H4 (cell line): ENCODE measurements at regions not wholly inside any gene's neighbourhood (a gene's known extent, or its start where the extent isn't known, plus 50 kb on each side); places are given as distances from the start of the nearest gene placed in this dataset.
A peak's percentile ranks its signal among the peaks of the same experiment; 100 is the strongest.
"Not testable (repeated sequence)": the region's sequence is repeated elsewhere in the genome, so short reads cannot be mapped to it uniquely, and the experiment has no call there.

ENCODE experiments used
- DNase-seq: peaks from one replicate; pipeline ENCODE4 v3.0.0-alpha.2; 2015; ENCODE audit warnings: low spot score

GRCh38 chr3:153268564-153269279 lies 106.7 kb downstream of the RAP2B start:
- DNase-seq: no peak

- DNase-seq: no peak
Observed at GRCh38 chr3:153269730-153270129, 107.7 kb downstream of the RAP2B start.

GRCh38 chr3:153273217-153273616 lies 111.2 kb downstream of the RAP2B start:
- no peak for DNase-seq

- DNase-seq: no peak
Observed at GRCh38 chr3:153273767-153274435, 111.9 kb downstream of the RAP2B start.

GRCh38 chr3:153274561-153274960 lies 112.5 kb downstream of the RAP2B start:
- no peak for DNase-seq

- DNase-seq: no peak
Observed at GRCh38 chr3:153275514-153275913, 113.5 kb downstream of the RAP2B start.

GRCh38 chr3:153277029-153277428 lies 115.0 kb downstream of the RAP2B start:
- no peak for DNase-seq

GRCh38 chr3:153281236-153281997 lies 119.4 kb downstream of the RAP2B start:
- DNase-seq: not testable (repeated sequence)

- no peak for DNase-seq
Observed at GRCh38 chr3:153282355-153282754, 120.3 kb downstream of the RAP2B start.

GRCh38 chr3:153284282-153284938 lies 122.4 kb downstream of the RAP2B start:
- DNase-seq: peak; percentile 91

GRCh38 chr3:153285194-153285641 lies 123.2 kb downstream of the RAP2B start:
- peak; percentile 37 for DNase-seq

- no peak for DNase-seq
Observed at GRCh38 chr3:153285982-153286381, 124.0 kb downstream of the RAP2B start.

- no peak for DNase-seq
Observed at GRCh38 chr3:153287017-153287416, 125.0 kb downstream of the RAP2B start.

- DNase-seq: peak; percentile 72
Observed at GRCh38 chr3:153289334-153289808, 127.3 kb downstream of the RAP2B start.

- peak; percentile 45 for DNase-seq
Observed at GRCh38 chr3:153290268-153291015, 128.4 kb downstream of the RAP2B start.

GRCh38 chr3:153291059-153291685 lies 129.1 kb downstream of the RAP2B start:
- DNase-seq: peak; percentile 45

- DNase-seq: peak; percentile 34
Observed at GRCh38 chr3:153293265-153293664, 131.2 kb downstream of the RAP2B start.

- DNase-seq: no peak
Observed at GRCh38 chr3:153295901-153296300, 133.9 kb downstream of the RAP2B start.

- DNase-seq: peak; percentile 50
Observed at GRCh38 chr3:153305189-153305588, 143.2 kb downstream of the RAP2B start.

GRCh38 chr3:153311541-153311940 lies 149.5 kb downstream of the RAP2B start:
- DNase-seq: no peak
